Suprapubic skin (tissue), 4 donors: ENCODE measurements at regions not wholly inside any gene's neighbourhood (a gene's known extent, or its start where the extent isn't known, plus 50 kb on each side); places are given as distances from the start of the nearest gene placed in this dataset.

ENCODE experiments used
- EP300 ChIP-seq: sonication (generic); formaldehyde crosslinking; IDR thresholded peaks from one replicate; pipeline ENCODE4 v1.6.1; 2017; ENCODE audit warnings: antibody characterized with exemption
- POLR2A ChIP-seq, 2 donors: fragments of 450-650 bp; IDR thresholded peaks; one replicate each; pipeline ENCODE4 v1.6.1; 2017; ENCODE audit warnings: antibody characterized with exemption in 2 of 2, mild to moderate bottlenecking in 2 of 2, moderate library complexity in 2 of 2
- POLR2AphosphoS5 ChIP-seq, 3 donors: sonication (generic); formaldehyde crosslinking; IDR thresholded peaks; one replicate each; pipeline ENCODE4 v1.6.1; 2017; ENCODE audit warnings: antibody characterized with exemption in 3 of 3
- TF ChIP-seq, protein P1 (sequence below), 2 donors: fragments of 200-600 bp in 1 of 2; fragments of 450-650 bp in 1 of 2; sonication (generic) in 1 of 2; IDR thresholded peaks; one replicate each; pipeline ENCODE4 v1.5.1; 2016 to 2019; ENCODE audit warnings: antibody characterized with exemption in 2 of 2, mild to moderate bottlenecking in 1 of 2, moderate library complexity in 1 of 2

DNA sequence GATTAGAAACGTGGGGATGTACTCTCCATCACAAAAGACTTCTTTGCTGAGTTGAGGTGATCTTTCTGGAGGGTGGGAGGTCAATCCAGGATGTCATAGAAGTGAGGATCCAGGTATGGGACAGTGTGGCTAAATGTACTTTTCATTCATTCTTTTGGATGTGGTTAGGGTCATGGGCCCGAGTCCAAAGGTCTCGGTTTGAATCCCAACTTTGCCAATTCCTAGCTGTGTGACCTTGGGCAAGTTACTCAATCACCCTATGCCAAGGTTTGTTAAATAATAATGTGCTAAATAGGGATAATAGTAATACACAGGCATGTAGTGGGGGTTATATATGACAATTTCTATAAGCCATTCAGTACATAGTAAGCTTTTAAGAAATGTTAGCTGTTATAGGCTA, 91.4 kb downstream of the SAMD9 start:
- TF ChIP-seq, protein P1, sequence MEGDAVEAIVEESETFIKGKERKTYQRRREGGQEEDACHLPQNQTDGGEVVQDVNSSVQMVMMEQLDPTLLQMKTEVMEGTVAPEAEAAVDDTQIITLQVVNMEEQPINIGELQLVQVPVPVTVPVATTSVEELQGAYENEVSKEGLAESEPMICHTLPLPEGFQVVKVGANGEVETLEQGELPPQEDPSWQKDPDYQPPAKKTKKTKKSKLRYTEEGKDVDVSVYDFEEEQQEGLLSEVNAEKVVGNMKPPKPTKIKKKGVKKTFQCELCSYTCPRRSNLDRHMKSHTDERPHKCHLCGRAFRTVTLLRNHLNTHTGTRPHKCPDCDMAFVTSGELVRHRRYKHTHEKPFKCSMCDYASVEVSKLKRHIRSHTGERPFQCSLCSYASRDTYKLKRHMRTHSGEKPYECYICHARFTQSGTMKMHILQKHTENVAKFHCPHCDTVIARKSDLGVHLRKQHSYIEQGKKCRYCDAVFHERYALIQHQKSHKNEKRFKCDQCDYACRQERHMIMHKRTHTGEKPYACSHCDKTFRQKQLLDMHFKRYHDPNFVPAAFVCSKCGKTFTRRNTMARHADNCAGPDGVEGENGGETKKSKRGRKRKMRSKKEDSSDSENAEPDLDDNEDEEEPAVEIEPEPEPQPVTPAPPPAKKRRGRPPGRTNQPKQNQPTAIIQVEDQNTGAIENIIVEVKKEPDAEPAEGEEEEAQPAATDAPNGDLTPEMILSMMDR (IDR thresholded peaks at IDR 0.05): no peak
- TF ChIP-seq POLR2A (IDR thresholded peaks at IDR 0.05) (no peak), POLR2AphosphoS5 (IDR thresholded peaks at IDR 0.05) (no peak), EP300 (no peak)
